ENCODE measurements at regions not wholly inside any gene's neighbourhood (a gene's known extent, or its start where the extent isn't known, plus 50 kb on each side); places are given as distances from the start of the nearest gene placed in this dataset.

- TF ChIP-seq REST (IDR thresholded peaks at IDR 0.05; ENCODE audit: unreplicated experiment) (no peak), NANOG (IDR thresholded peaks at IDR 0.05; ENCODE audit: borderline replicate concordance) (no peak)
Measured at GRCh38 chr11:116374085-116374484, 398.7 kb downstream of the BUD13 start (continued).

- ATAC-seq, result no peak
- H3K4me3 Mint-ChIP-seq, result no peak overlapping the region
- Histone ChIP-seq H2AFZ (no peak overlapping the region), H3K36me3 (ENCODE audit: insufficient read depth) (no peaks in the 10 kb centered on the region), H3K4me3 (no peak overlapping the region), H3K27ac (ENCODE audit: low read depth) (no peak overlapping the region), H3K9me2 (ENCODE audit: insufficient read depth) (no peaks in the 10 kb centered on the region), H3K4me1 (ENCODE audit: insufficient read depth) (peaks cover 5% of the 10 kb centered on the region), H4K20me1 (replicated peaks; ENCODE audit: insufficient read depth) (no peaks in the 10 kb centered on the region), H3K27me3 (ENCODE audit: insufficient read depth) (no peaks in the 10 kb centered on the region), H3F3A (replicated peaks; ENCODE audit: low read depth) (no peaks in the 10 kb centered on the region), H3K79me2 (replicated peaks; ENCODE audit: insufficient read depth) (no peaks in the 10 kb centered on the region), H3K4me2 (no peak overlapping the region)
- H3K27ac Mint-ChIP-seq, result no peak overlapping the region
- no peaks in the 10 kb centered on the region; the same call in 2 of the 3 replicates for H3K36me3 Mint-ChIP-seq (ENCODE audit: low read depth)
- H3K27me3 Mint-ChIP-seq (ENCODE audit: insufficient read depth, low read depth, poor library complexity), result peaks cover 2% of the 10 kb centered on the region
- no peak for DNase-seq (ENCODE audit: low spot score)
- TF ChIP-seq ZNF114 (CRISPR knock-in tag; IDR thresholded peaks at IDR 0.05), result no peak
- no peak for TF ChIP-seq ZNF462 (CRISPR knock-in tag; IDR thresholded peaks at IDR 0.05)
- TF ChIP-seq EZH2phosphoT487 (IDR thresholded peaks at IDR 0.05; ENCODE audit: unreplicated experiment), result no peak
- no peak for TF ChIP-seq EZH2 (IDR thresholded peaks at IDR 0.05; ENCODE audit: low read depth, unreplicated experiment)
- no peak for TF ChIP-seq ZNF331 (CRISPR knock-in tag; IDR thresholded peaks at IDR 0.05; ENCODE audit: low read depth)
- no peak for TF ChIP-seq NANOG (IDR thresholded peaks at IDR 0.05; ENCODE audit: borderline replicate concordance)
- peaks cover 8% of the 10 kb centered on the region; the same call in 2 of the 3 replicates for H3K9me3 Mint-ChIP-seq
- H3K4me1 Mint-ChIP-seq, result peaks cover 4% of the 10 kb centered on the region; the same call in 1 of the 3 replicates
Measured at GRCh38 chr11:116373104-116373944, 399.5 kb downstream of the BUD13 start.
